Progenitor cell of endocrine pancreas (in vitro differentiated cells): ENCODE measurements at regions not wholly inside any gene's neighbourhood (a gene's known extent, or its start where the extent isn't known, plus 50 kb on each side); places are given as distances from the start of the nearest gene placed in this dataset.
A peak's percentile ranks its signal among the peaks of the same experiment; 100 is the strongest.

Experiments
- DNase-seq: peaks from one replicate; pipeline ENCODE4 v3.0.0; 2021; ENCODE audit warnings: low spot score; ENCODE audit not compliant: unreplicated experiment
- H3K27ac Mint-ChIP-seq: 2 replicates; pipeline ENCODE4 v1.8.0; 2021; ENCODE audit warnings: mild to moderate bottlenecking, moderate library complexity, mixed read lengths
- H3K27me3 Mint-ChIP-seq: 2 replicates; pipeline ENCODE4 v1.8.0; 2021; ENCODE audit warnings: mixed read lengths
- H3K36me3 Mint-ChIP-seq: 2 replicates; pipeline ENCODE4 v1.8.0; 2022; ENCODE audit warnings: mixed read lengths; ENCODE audit not compliant: insufficient read depth
- H3K4me1 Mint-ChIP-seq: 2 replicates; pipeline ENCODE4 v1.8.0; 2021; ENCODE audit warnings: low read depth, mixed read lengths
- H3K4me3 Mint-ChIP-seq: 2 replicates; pipeline ENCODE4 v1.8.0; 2021; ENCODE audit warnings: low read depth, mild to moderate bottlenecking, moderate library complexity, mixed read lengths
- H3K9me3 Mint-ChIP-seq: 2 replicates; pipeline ENCODE4 v1.8.0; 2021; ENCODE audit warnings: low read depth, mixed read lengths
- CTCF ChIP-seq: fragments of 200-600 bp; sonication (generic); IDR thresholded peaks from one replicate; pipeline ENCODE4 v1.5.0; 2021; ENCODE audit warnings: antibody characterized with exemption, mild to moderate bottlenecking; ENCODE audit not compliant: unreplicated experiment

- TF ChIP-seq CTCF, result no peak
- H3K36me3 Mint-ChIP-seq, result peaks cover 2% of the 10 kb centered on the region
- H3K4me1 Mint-ChIP-seq, result no peaks in the 10 kb centered on the region
- H3K9me3 Mint-ChIP-seq, result peaks cover 28% of the 10 kb centered on the region
- DNase-seq, result no peak
- H3K27me3 Mint-ChIP-seq, result no peaks in the 10 kb centered on the region
- no peak overlapping the region for H3K27ac Mint-ChIP-seq
- no peak overlapping the region for H3K4me3 Mint-ChIP-seq
These were observed 909.4 kb downstream of the FSTL5 start for GRCh38 chr4:161254375-161254774.

GRCh38 chr4:161252520-161253141 lies 911.2 kb downstream of the FSTL5 start:
- TF ChIP-seq CTCF, result peak; percentile 54
- H3K27me3 Mint-ChIP-seq, result no peaks in the 10 kb centered on the region
- H3K4me1 Mint-ChIP-seq, result peaks cover 1% of the 10 kb centered on the region
- H3K27ac Mint-ChIP-seq, result no peak overlapping the region
- H3K4me3 Mint-ChIP-seq, result no peak overlapping the region
- H3K36me3 Mint-ChIP-seq, result peaks cover 2% of the 10 kb centered on the region
- H3K9me3 Mint-ChIP-seq, result peaks cover 24% of the 10 kb centered on the region
- DNase-seq, result no peak

GRCh38 chr4:161249779-161250440 lies 913.9 kb downstream of the FSTL5 start:
- no peak for TF ChIP-seq CTCF
- Mint-ChIP-seq H3K36me3 (peaks cover 2% of the 10 kb centered on the region), H3K27ac (no peak overlapping the region), H3K4me3 (no peak overlapping the region), H3K4me1 (peaks cover 1% of the 10 kb centered on the region), H3K9me3 (peaks cover 12% of the 10 kb centered on the region), H3K27me3 (no peaks in the 10 kb centered on the region)
- no peak for DNase-seq

- TF ChIP-seq CTCF, result no peak
- no peak overlapping the region for H3K4me3 Mint-ChIP-seq
- no peak for DNase-seq
- no peaks in the 10 kb centered on the region for H3K27me3 Mint-ChIP-seq
- H3K27ac Mint-ChIP-seq, result no peak overlapping the region
- peaks cover 13% of the 10 kb centered on the region for H3K9me3 Mint-ChIP-seq
- peaks cover 1% of the 10 kb centered on the region for H3K4me1 Mint-ChIP-seq
- H3K36me3 Mint-ChIP-seq, result no peaks in the 10 kb centered on the region
These were observed 914.9 kb downstream of the FSTL5 start for GRCh38 chr4:161248880-161249279.

GRCh38 chr4:161247831-161248230 lies 916.0 kb downstream of the FSTL5 start:
- no peak for TF ChIP-seq CTCF
- Mint-ChIP-seq H3K27ac (no peak overlapping the region), H3K4me1 (peaks cover 1% of the 10 kb centered on the region), H3K4me3 (no peak overlapping the region), H3K27me3 (no peaks in the 10 kb centered on the region), H3K9me3 (peaks cover 13% of the 10 kb centered on the region), H3K36me3 (no peaks in the 10 kb centered on the region)
- DNase-seq, result no peak
